GM21515 (cell line): ENCODE measurements at regions not wholly inside any gene's neighbourhood (a gene's known extent, or its start where the extent isn't known, plus 50 kb on each side); places are given as distances from the start of the nearest gene placed in this dataset.
A peak's percentile ranks its signal among the peaks of the same experiment; 100 is the strongest.

Experiments
- ATAC-seq: cut with Tn5 transposase; IDR thresholded peaks from one replicate; pipeline ENCODE4 v1.9.1; 2021; ENCODE audit not compliant: unreplicated experiment

DNA sequence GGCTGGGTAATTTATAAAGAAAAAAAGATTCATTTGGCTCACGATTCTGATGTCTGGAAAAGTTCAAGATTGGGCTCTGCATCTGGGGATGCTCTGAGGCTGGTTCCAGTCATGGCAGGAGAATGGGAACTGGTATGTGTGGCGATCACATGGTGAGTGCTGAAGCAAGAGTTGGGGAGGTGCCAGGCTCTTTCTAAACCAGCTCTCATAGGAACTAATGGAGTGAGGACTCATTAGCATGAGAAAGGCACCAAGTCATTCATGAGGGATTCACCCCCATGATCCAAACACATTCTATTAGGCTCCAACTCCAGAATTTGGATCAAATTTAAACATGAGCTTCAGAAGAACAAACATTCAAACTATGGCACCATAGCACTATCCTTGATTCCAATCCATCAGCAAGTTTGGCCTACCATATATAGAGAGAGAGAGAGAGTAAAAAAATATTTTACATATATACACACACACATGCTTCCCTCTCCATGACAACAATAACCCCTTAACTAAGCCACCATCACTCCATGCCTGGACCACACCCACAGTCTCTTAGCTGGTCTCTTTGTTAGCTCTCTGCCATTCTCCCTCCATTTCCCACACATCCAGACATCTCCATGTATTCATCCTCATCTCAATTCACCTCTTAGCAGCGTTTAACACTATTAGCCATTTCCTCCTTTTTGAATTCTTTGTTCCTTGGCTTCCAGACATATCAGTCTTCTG is 57.9 kb downstream of the NPY start:
- no peak for ATAC-seq

GRCh38 chr7:24343614-24344013 is 59.6 kb downstream of the NPY start:
- ATAC-seq: no peak

- ATAC-seq: no peak
These were observed 62.1 kb downstream of the NPY start for GRCh38 chr7:24346129-24346528.

GRCh38 chr7:24346716-24347115 is 62.7 kb downstream of the NPY start:
- ATAC-seq: no peak

- ATAC-seq: no peak
These were observed 65.3 kb downstream of the NPY start for GRCh38 chr7:24349339-24349738.

DNA sequence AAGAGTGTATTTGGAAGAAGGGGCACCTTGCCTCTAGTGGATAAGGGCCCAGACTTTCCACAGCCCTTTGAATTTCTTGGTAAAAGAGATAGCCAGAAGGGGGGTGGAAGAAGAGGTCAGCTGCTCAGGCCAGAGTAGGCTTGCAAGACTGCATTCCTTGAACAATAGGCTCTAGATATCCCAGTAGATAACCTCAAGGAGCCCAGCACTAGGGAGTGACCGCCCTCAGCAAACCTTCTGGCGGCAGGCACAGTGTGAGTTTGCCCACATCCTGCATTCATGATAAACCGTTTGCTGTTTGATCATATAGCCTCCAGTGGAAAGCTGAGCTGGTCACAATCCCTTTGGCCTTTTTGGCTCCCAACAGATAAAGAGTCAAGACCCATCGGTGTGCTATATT is 70.5 kb downstream of the NPY start:
- no peak for ATAC-seq

GRCh38 chr7:24356718-24357386 is 72.9 kb downstream of the NPY start:
- no peak for ATAC-seq

GRCh38 chr7:24361001-24361400 is 77.0 kb downstream of the NPY start:
- ATAC-seq: no peak

DNA sequence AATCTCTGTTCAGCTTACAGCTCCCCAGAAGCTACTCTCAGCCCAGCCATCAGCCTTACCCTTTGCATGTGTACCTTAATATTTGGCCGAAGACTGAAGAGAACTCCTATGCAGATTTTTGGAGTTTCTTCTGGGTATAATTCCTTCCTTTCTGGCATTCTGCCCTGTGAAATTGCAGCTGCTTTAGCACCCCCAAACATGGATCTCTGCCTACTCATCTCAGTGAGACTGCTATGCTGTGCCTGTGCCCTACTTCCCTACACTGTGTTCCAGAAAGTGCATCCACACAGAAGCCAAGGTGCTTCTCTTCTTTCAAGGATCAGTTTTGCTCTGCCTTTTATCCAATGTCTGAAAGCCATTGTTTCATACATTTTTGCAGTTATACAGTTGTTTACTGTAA is 81.6 kb downstream of the NPY start:
- ATAC-seq: no peak

DNA sequence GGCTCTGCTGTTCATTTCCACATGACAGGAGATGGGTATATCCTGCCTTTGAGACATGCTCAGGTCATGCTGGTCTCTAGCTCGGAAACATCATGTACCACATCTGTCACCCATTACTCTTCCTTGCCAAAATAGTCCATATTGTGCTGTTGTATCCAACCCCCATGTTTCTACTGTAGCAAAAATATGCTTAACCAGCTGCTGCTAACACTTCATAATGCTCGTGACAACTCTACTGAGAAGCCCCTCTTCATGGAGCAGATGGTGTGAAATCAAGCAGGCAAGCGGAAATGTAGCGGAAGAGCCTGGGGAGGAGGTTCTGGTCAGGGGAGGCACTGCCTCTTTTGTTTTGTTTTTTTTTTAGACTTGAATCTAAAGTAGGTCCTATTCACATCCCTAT is 82.9 kb downstream of the NPY start:
- ATAC-seq: no peak

GRCh38 chr7:24368161-24368560 is 84.2 kb downstream of the NPY start:
- ATAC-seq: no peak

DNA sequence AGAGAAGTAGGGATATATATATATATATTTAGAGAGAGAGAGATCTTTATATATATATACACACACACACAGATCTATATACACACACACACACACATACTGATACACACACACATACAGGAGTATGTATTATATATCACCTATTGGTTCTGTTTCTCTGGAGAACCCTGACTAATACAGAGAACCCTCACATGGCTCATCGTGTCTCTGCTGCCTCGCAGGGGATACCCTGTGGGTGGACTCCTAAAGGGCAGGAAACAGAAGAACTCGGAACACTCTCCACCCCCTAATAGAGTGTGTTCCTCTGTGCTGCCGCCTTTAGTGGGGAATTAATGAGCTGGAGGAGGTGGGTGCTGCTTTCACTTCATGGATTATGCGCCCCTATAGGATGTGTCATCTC is 86.6 kb downstream of the NPY start:
- ATAC-seq: no peak

DNA sequence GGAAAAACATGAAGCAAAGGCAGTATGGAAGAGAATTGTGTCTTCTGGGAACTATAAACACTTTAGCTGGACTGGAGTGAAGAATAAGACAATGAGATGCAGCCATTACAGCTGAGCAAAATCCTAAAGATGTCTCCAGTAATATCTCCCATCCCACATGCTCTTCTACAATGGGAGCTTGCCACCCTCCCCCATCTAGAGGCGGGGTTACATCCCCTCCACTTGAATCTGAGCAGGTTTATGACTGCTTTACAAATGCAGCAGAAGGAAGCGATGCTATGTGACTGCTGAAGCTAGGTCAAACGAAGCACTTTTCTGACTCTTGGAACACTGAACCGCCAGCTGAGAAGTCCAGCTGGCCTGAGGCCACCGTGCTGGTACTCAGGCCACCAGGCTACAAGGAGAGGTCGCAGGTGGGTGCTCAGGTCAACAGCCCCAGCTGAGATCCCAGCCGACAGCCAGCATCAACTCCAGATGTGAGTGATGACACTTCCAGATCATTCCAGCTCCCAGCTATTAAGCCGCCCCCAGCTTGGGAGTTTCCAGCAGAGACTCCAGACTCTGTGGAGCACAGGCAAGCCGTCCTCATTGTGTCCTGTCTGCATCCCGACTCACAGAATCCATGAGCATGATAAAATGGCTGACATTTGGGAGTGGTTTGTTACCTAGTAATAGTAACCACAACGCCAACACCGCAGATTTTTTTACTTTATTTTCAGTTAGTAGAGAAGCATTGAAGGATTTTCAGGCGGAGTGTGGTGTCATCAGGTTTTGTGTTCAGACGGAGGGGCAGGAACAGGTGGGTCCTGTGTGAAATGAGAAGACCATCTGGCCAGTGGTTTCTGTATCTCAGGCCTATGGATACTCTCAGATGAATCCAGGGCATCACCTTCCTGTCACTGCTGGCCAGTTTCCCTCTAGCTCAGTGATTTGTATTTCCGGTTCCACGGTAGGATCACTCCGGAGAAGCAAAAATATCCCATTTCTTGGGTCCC is 89.3 kb downstream of the NPY start:
- no peak for ATAC-seq

- ATAC-seq: no peak
These were observed 95.1 kb downstream of the NPY start for GRCh38 chr7:24378871-24379616.

DNA sequence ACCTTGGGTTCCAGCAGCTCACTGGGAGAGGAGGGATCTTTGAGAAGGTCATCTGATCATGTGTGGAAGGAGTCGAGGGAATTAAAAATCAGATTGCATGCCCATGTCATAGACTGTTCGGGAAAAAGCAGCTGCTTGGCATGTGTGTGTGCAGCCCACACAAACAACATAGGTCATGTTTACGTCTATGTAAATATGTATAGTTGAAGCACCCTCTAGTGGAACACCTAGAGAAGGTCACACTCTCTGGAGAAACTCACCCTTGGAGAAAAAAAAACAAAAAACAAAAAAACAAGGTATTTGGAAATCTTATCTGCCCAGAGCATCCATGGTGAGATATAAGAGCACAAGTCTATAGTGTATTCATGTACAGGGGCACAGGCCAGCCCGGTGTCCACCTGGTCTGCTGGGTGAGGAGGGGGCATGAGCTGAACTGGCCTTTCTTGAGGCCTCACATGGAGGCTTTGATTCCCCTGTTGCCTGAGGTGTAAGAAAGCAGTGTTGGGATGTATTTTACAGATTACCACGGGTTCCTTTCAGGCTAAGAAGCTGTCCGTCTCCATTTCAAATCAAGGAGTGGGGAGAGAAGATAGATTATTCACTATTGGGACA is 98.0 kb downstream of the NPY start:
- ATAC-seq: peak; percentile 50

DNA sequence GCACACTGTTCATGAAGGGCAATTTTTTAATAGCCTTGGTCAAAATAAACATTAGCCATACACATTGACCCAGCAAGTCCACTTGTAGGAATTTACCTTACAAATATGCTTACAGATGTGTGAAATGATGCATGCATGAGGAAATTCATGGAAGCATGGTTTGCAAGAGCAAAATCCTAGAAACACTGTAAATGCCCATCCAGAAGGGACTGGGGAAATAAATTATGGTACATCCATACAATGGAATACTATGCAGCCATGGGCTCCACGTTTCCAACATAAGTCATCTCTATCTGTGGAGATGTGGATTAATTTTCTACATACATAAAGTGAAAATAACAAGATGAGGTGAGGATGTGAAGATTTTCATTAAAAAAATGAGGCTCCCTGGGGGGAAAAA is 99.1 kb downstream of the NPY start:
- ATAC-seq: no peak

DNA sequence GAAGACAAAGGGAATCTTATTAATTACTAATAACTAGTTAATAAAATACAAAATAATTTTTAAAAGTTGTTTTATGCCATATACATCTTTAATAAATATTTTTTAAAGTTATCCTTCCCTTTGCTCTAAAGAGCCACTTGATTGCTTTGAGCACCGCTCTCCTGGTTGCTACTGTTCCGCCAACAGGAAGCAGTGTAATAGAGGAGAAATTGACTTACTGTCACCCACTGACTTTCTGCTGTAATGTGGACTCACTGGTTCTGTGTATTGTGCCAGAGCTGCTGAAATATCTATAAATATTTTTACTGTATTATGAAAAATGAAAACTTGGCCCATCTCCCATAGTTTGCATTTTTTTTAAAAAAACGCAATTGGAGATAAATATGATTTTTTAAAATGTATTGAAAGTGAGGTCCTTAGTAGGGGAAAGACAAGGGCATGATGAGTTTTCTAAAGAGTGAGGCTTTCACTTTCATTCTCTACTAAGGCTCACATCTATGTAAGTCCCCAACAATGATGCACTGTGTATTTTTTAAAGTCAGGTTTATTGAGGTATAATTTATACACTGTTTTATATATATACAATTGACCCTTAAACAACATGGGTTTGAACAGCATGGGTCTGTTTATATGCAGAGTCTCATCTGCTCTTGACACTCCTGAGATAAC is 100.5 kb downstream of the NPY start:
- peak; percentile 58 for ATAC-seq

- no peak for ATAC-seq
These were observed 104.2 kb downstream of the NPY start for GRCh38 chr7:24388212-24388611.

DNA sequence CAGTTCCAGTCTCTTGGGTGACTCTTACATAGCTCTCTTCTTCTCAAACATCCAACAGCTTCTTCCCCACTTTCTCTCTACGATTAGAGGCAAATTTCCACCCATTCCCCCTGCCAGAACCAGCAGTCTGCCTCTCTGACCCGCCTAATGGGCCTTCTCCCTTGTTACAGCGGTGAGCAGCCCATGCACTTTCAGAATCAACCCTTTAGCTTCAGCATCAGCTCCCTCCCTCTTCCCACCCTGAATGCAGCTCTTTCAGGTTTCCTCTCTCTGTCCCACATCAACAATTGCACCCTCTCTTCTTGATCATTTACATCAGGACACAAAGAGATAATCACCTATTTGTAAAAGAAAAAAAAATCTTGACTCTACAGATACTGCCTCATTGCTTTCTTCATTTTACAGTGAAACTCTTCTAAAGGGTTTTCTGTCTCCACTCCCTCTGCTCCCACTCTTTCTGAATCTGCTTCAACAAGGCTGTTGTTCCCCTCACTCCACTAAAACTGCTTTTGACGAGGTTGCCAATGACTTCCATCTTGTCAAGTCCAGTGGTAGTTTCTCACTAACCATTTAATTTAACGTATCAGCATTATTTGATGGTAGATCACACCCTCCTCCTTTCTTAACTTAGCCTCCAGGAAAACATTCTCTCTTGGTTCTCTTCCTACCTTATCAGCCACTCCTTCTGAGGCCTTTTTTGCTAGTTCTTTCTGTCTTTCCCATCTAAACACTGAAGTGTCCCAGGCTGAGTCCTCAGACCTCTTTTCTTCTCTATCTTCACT is 106.6 kb downstream of the NPY start:
- no peak for ATAC-seq
